ENCODE measurements at regions not wholly inside any gene's neighbourhood (a gene's known extent, or its start where the extent isn't known, plus 50 kb on each side); places are given as distances from the start of the nearest gene placed in this dataset.

GRCh38 chr7:156274557-156274956, 366.0 kb upstream of the RNF32 start:
- peak in 14 of 42 donors; percentile 9 to 54 (median 22) for DNase-seq
- intact Hi-C loops (cut with DNase I): no loop called here

- intact Hi-C loops (cut with DNase I): no loop called here
- DNase-seq: no peak
Observed at GRCh38 chr7:156261581-156261980, 379.0 kb upstream of the RNF32 start.

GRCh38 chr7:156257904-156258303, 382.7 kb upstream of the RNF32 start:
- intact Hi-C loops (cut with DNase I): no loop called here
- no peak for DNase-seq

DNA sequence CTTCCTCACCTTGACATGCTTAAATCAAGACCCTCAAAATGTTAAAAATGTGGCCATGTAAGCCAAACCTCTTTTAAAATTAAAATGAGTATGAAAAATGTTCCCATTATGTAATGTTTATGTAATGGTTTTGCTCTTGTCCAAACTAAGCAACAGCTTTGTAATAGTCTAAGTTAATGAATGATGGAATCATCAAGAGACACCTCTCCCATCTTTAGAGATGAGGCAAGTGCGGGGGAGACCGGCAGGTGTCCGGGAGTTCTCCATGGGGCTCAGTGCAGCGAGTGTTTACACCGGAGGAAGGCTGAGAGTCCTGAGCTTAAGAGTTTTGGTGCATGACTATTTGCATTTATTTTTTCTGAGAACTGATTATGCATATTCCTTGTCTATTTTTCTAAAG, 384.9 kb upstream of the RNF32 start:
- DNase-seq: no peak
- intact Hi-C loops (cut with DNase I): no loop called here

DNA sequence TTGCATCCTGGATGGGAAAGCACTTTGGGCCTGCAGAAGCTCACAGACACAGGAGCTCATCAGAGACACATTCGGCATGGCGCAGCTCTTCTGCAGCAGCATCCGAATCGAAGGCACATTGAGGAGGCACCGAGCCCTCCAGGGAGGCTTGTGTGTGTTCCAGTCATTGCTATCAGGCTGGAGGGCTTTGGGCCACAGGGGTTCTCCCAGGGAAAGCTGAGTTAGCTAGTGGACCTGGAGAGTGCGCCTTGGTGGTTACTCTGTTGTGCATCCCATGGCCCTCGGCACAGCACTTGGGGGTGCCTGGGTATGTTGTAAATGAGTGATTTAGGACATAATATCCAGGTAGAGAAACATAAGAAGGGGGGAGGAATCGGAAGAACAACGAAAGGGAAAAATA, 388.7 kb upstream of the RNF32 start:
- DNase-seq: no peak
- intact Hi-C loops (cut with DNase I): no loop called here

DNA sequence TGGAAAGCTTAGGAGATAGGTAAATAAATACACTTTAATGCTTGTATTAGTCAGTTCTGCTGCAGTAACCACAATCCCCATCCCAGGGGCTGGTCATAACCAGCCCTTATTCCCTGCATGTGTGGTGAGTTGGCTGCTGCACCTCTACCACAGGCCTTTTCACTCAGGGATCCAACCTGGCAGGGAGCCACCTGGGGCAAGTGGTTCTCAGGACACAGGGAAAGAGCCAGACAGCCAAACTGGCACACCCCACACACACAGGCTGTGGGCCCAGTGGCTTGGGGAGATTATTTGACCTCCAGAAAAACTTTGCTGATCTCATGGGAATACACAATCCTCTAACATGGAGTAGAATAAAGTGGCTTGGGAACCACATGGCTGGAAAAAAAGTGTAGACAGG, 400.0 kb upstream of the RNF32 start:
- DNase-seq: peak in 1 of 42 donors; percentile 43
- intact Hi-C loops (cut with DNase I): no loop called here

- intact Hi-C loops (cut with DNase I): no loop called here
- DNase-seq: peak in 27 of 42 donors; percentile 18 to 81 (median 42)
Observed at GRCh38 chr7:156238366-156239133, 402.0 kb upstream of the RNF32 start.

- no peak for DNase-seq
- intact Hi-C loops (cut with DNase I): no loop called here
Observed at GRCh38 chr7:156237614-156238013, 403.0 kb upstream of the RNF32 start.

GRCh38 chr7:156236936-156237599, 403.5 kb upstream of the RNF32 start:
- intact Hi-C loops (cut with DNase I): no loop called here
- peak in 1 of 42 donors; percentile 37 for DNase-seq

DNA sequence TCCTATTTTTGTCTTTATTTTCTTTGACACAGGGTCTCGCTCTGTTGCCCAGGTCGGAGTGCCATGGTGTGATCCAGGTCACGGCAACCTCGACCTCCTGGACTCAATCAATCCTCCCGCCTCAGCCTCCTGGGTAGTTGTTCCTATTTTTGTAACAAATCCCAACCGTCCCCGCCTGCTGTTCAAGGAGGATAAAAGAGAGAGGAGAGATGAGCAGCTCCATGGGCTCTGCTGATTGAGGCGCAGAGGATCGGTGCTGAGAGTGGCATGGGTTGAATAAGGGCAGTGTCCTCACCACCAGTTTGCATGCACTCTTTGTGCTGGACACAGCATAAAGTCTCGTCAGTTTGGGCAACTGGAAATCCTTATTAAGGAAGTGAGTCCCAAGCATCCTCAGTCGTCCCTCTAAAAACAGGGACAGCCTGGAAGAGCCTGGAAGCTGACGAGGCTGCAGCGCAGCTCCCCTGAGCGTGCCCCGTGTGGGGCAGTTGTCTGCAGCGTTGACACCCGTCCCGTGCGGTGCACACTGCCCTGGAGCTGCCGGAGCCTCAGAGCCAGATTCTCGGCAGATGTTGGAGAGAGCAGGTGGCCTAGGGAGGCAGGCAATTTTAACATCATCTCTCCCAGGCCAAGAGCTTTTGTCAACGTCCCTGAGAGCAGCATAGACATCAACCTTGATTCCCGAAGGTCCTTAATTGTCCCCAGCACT, 404.2 kb upstream of the RNF32 start:
- peak in 1 of 42 donors; percentile 32 for DNase-seq
- intact Hi-C loops (cut with DNase I): no loop called here

DNA sequence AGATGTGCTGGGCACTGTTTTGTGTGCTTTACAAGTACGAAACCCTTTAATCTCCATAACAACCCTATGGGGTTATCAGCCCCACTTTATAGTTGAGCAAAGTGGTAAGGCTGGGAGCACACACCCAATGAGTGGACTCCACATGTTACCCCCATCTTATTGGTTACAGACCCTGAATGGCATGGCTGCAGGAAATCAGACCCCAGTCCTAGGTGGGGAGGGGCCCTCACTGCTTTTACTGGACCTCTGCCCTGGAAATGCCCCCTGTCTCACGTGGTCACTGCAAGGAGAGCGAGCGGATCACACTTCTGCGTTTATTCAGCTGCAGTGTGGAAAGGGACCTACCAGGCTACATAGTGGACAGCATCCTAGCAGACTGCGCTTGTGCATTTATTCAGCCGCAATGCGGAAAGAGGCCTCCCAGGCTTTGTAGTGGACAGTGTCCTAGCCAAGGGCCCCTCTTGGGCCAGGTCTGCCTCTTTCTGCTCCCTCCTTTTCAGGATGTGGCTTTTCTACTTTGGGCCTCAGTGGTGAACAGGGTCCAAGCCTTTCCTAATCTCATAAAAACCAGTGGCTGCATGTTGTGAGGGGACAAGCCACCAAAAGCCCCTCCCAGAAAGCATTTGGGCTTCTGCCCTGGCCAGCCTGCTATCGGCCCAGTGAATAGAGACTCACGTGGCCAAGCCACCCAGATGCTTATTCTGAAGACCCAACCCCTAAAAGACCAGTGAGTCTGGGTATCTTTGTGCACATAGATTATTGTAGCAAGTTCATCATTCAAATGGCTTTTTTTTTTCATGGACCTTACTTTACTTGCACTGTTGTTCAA, 405.7 kb upstream of the RNF32 start:
- DNase-seq: peak in 2 of 42 donors; percentile 15 to 26
- intact Hi-C loops (cut with DNase I): no loop called here

DNA sequence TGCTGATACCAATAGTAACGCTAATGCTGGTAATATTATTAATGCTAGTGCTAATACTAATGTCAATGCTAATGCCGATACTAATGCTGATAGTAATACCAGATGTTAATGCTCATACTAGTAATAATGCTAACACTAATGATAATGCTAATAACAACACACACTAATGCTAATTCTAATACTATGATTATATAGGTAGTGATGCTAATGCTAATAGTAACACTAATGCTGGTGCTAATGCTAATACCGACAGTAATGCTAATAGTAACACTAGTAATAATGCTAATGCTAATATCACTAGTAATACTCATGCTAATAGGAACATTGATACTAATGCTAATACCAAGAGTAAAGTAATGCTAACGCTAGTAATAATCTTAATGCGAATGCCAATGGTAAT, 406.4 kb upstream of the RNF32 start:
- intact Hi-C loops (cut with DNase I): no loop called here

DNA sequence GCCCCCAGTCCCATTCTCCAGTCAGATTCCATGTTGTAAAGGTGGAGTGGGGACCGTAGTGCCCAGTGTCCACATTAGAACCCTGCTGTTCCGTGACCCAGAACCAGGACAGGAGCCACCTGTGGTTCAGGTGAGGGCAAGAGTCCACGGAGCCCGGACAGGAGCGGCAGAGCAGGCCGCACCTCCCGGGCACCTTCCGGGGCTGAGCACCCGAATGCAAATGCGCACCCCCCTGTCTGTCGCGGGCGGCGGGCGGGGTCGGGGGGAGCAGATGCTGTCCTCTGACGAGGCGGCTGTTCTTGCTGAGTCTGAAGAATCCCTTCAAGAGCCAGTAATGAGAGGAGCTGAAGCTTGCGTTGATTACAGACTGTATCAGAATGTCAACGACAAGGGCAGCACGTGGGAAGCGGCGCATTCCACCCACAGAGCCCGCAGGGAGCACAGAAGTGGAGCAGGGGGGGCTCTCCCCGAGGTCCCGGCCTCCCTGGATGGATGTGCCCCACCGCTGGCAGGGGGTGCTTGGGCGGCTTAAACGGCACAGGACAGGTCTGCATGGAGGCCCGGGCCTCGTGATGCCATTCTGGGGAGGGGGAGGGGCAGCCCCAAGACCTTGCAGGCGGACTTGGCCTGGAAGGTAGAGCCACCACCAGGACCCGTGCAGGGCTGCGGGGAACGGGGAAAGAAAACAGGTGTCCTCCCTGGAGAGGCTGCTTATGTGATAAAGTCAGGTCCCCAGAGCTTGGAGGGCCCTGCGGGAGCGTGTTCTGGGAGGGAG, 407.5 kb upstream of the RNF32 start:
- intact Hi-C loops (cut with DNase I): no loop called here
- DNase-seq: peak in 3 of 42 donors; percentile 14 to 36 (median 26)

More for the DNA sequence above, 406.4 kb upstream of the RNF32 start:
- DNase-seq: no peak

DNA sequence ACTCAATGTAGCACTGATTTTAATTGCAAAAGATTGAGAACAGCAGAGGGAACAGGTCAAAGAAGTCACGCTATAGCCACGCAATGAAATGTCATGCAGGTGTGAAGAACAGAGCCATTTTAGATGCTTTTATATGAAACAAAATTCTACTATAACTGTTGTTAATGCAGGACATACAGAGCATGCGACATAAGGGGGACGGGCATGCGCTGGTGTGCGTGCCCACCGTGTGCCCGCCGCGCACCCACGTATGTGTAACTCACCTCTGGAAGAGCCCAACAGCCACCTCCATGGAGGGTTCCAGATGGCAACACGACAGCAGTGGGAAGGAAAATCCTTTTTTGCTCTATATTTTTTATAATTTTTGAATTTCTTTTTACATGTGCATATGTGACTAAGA, 410.0 kb upstream of the RNF32 start:
- intact Hi-C loops (cut with DNase I): no loop called here
- DNase-seq: peak in 2 of 42 donors; percentile 8 to 20

- DNase-seq: peak in 2 of 42 donors; percentile 3 to 9
- intact Hi-C loops (cut with DNase I): no loop called here
Observed at GRCh38 chr7:156224833-156225225, 412.6 kb upstream of the SHH start.

DNA sequence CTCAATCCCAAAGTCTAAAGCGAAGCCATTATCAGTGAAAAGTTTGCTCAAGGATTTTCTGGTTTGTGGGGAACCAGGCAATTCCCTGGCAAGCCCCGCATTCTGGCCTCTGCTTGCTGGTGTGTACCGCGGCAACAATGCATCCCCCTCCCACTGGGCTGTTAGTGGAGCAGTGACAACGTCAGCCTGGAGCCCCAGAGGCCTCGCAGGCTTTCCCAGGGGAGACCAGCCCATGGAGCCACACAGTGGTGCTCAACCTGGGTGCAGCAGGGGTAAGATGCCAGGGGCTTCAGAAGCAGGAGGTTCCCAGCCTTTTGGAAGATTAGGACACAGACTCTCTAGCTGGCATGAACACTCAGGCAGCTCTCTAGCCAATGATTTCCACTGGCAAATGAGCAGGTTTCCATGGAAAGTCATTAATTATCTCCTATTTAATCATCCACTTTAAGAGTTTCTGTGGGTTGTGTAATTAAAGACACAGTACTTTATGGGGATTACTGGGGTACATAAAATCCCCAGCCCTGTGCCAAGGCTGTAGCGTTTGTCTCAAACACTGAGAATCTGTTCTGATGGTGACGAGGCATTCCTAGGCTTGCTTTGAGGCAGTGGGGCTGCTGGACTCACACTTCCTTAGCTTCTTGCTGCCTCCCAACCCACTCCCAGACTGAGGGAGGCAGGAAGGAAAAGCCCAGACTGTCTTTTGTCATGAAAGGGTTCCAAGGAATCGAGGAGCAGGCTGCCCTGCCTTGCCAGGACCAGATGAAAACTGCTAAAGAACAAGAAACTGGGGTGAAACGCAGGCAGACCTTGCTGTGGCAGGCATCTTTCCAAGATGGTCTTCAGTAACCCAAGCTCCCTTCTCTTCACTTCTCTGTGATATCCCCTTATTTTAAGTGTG, 411.9 kb upstream of the SHH start:
- intact Hi-C loops (cut with DNase I): no loop called here
- DNase-seq: peak in 3 of 42 donors; percentile 13 to 38 (median 34)

GRCh38 chr7:156222611-156223010, 410.3 kb upstream of the SHH start:
- intact Hi-C loops (cut with DNase I): no loop called here
- DNase-seq: peak in 4 of 42 donors; percentile 9 to 28 (median 16)

Measured in head of caudate nucleus (tissue), 42 donors.